Endothelial cell of umbilical vein (primary cell): ENCODE measurements at regions not wholly inside any gene's neighbourhood (a gene's known extent, or its start where the extent isn't known, plus 50 kb on each side); places are given as distances from the start of the nearest gene placed in this dataset.

Experiments used
- BruUV-seq: library from RNA; stranded (reverse); fragments of 400-500 nt; replicated peaks from 2 replicates; lab custom pipeline; 2021; lab: Mats Ljungman, UMichigan
- CTCF ChIA-PET: fragments of 300-600, 350-600 bp; sonication (Branson Sonifier 250); formaldehyde crosslinking; loops from one replicate; lab custom pipeline; 2021; ENCODE audit warnings: antibody characterized with exemption, inconsistent platforms; lab: Charles Lee
- POLR2A ChIA-PET: fragments of 300-600, 350-600 bp; sonication (Branson Sonifier 250); formaldehyde crosslinking; loops from one replicate; lab custom pipeline; 2021; ENCODE audit warnings: antibody characterized with exemption, inconsistent platforms; lab: Charles Lee
- DNase-seq: peaks from one replicate; pipeline ENCODE4 v3.0.0-alpha.2; 2011; ENCODE audit warnings: low read depth, low spot score
- FAIRE-seq: peaks from 2 replicates; lab custom pipeline; 2011; peaks lifted over from hg19 to GRCh38; lab: Jason Lieb, UNC
- H2AFZ ChIP-seq: 2 replicates; pipeline ENCODE4 v1.6.0; 2012; ENCODE audit warnings: low read depth, low read length, control low read depth, inconsistent platforms
- H3K27ac ChIP-seq: 2 replicates; pipeline ENCODE4 v1.5.1; 2011; ENCODE audit warnings: low read depth, mild to moderate bottlenecking, control low read depth, low read length, moderate library complexity; ENCODE audit not compliant: insufficient read depth
- H3K27me3 ChIP-seq, 2 experiments: 2 replicates each; pipeline versions ENCODE4 v1.6.0 to v1.6.1; 2011; ENCODE audit warnings: low read length in 2 of 2, mixed read lengths in 1 of 2; ENCODE audit not compliant: control insufficient read depth in 2 of 2, insufficient read depth in 2 of 2
- H3K36me3 ChIP-seq, 2 experiments: 2 replicates in 1 of 2; 3 replicates in 1 of 2; pipeline ENCODE4 v1.5.1; 2011; ENCODE audit warnings: low read length in 2 of 2, mild to moderate bottlenecking in 1 of 2, moderate library complexity in 1 of 2; ENCODE audit not compliant: control insufficient read depth in 2 of 2, insufficient read depth in 2 of 2; ENCODE audit errors: extremely low read depth in 1 of 2
- H3K4me1 ChIP-seq: 3 replicates; pipeline ENCODE4 v1.5.1; 2011; ENCODE audit warnings: mild to moderate bottlenecking, low read length; ENCODE audit not compliant: control insufficient read depth, insufficient read depth; ENCODE audit errors: extremely low read depth
- H3K4me2 ChIP-seq: 2 replicates; pipeline ENCODE4 v1.6.1; 2011; ENCODE audit warnings: low read length, control low read depth, mixed read lengths; ENCODE audit not compliant: insufficient read depth
- H3K4me3 ChIP-seq, 3 experiments: fragments of 200-600 bp in 1 of 3; sonication (generic), shearing (Covaris generic) in 1 of 3; replicated peaks in 1 of 3; 2 replicates each; pipeline ENCODE4 v1.5.1; 2011 to 2016; ENCODE audit warnings: control low read depth in 3 of 3, low read length in 3 of 3, mild to moderate bottlenecking in 2 of 3, inconsistent platforms in 1 of 3, low read depth in 1 of 3, moderate library complexity in 1 of 3; ENCODE audit not compliant: insufficient read depth in 1 of 3
- H3K79me2 ChIP-seq: 2 replicates; pipeline ENCODE4 v1.6.0; 2012; ENCODE audit warnings: low read length, inconsistent platforms; ENCODE audit not compliant: control insufficient read depth, insufficient read depth
- H3K9ac ChIP-seq: replicated peaks from 2 replicates; pipeline ENCODE3; 2011; ENCODE audit warnings: low read length, control low read depth; ENCODE audit not compliant: insufficient read depth; ENCODE audit errors: extremely low read depth
- H3K9me1 ChIP-seq: replicated peaks from 3 replicates; pipeline ENCODE4 v1.6.0; 2011; ENCODE audit warnings: mild to moderate bottlenecking, low read length; ENCODE audit not compliant: control insufficient read depth, insufficient read depth; ENCODE audit errors: extremely low read depth
- H3K9me3 ChIP-seq: replicated peaks from 2 replicates; pipeline ENCODE4 v1.5.1; 2012; ENCODE audit warnings: low read length, inconsistent platforms; ENCODE audit not compliant: control insufficient read depth, insufficient read depth
- H4K20me1 ChIP-seq: replicated peaks from 2 replicates; pipeline ENCODE3; 2011; ENCODE audit warnings: mild to moderate bottlenecking, low read length; ENCODE audit not compliant: control insufficient read depth, insufficient read depth; ENCODE audit errors: extremely low read depth
- CTCF ChIP-seq, 2 donors: IDR thresholded peaks; 1 replicate in 1 of 2; 2 replicates in 1 of 2; pipeline ENCODE4 v1.5.1; 2011; ENCODE audit warnings: low read length in 2 of 2, mild to moderate bottlenecking in 2 of 2, moderate library complexity in 2 of 2, control low read depth in 1 of 2, inconsistent platforms in 1 of 2, low read depth in 1 of 2; ENCODE audit not compliant: insufficient read depth in 1 of 2; ENCODE audit errors: extremely low read depth in 1 of 2
- FOS ChIP-seq: IDR thresholded peaks from 2 replicates; pipeline ENCODE4 v1.6.1; 2011; ENCODE audit warnings: mild to moderate bottlenecking, low read length, moderate library complexity, borderline replicate concordance; ENCODE audit not compliant: insufficient read depth
- GATA2 ChIP-seq: IDR thresholded peaks from 2 replicates; pipeline ENCODE4 v1.7.0; 2011; ENCODE audit warnings: low read depth, mild to moderate bottlenecking, moderate library complexity, mixed read lengths, low read length; ENCODE audit not compliant: insufficient read length, insufficient read depth
- JUN ChIP-seq: IDR thresholded peaks from 2 replicates; pipeline ENCODE4 v1.6.1; 2011; ENCODE audit warnings: borderline replicate concordance, low read depth; ENCODE audit not compliant: insufficient read length, insufficient read depth
- MYC ChIP-seq: IDR thresholded peaks from one replicate; pipeline ENCODE4 v1.6.1; 2011; ENCODE audit warnings: mild to moderate bottlenecking, low read depth, low read length
- POLR2A ChIP-seq: IDR thresholded peaks from 2 replicates; pipeline ENCODE4 v1.6.1; 2012; ENCODE audit warnings: low read depth, mild to moderate bottlenecking, control low read depth, low read length
- POLR2AphosphoS5 ChIP-seq: IDR thresholded peaks from 2 replicates; pipeline ENCODE4 v1.6.1; 2012; ENCODE audit warnings: low read depth, mild to moderate bottlenecking, control low read depth, low read length, moderate library complexity; ENCODE audit not compliant: insufficient read depth
- dilution Hi-C: fragments of 300-500 bp; cut with MboI; formaldehyde crosslinking; loops from one replicate; pipeline ENCODE4 v1.15.0; 2019; ENCODE audit warnings: low sequenced_read_pairs; ENCODE audit not compliant: extremely low pct_ligation_motif_present
- intact Hi-C: fragments of 100-400 bp; cut with micrococcal nuclease; formaldehyde crosslinking; loops from one replicate; pipeline ENCODE4 v1.10.0; 2022
- TF ChIP-seq, protein P1 (sequence below): IDR thresholded peaks from 2 replicates; pipeline ENCODE4 v1.6.1; 2011; ENCODE audit not compliant: insufficient read depth, insufficient read length

- FAIRE-seq = peak; percentile 35
- Histone ChIP-seq H3K9me1 (no peaks in the 10 kb centered on the region), H3K4me2 (peak overlapping the region; percentile 93), H3K4me3 (peak overlapping the region; percentile 37 to 93 (median 86)), H3K27me3 (no peaks in the 10 kb centered on the region), H3K9me3 (no peaks in the 10 kb centered on the region), H3K9ac (peak overlapping the region; percentile 96), H3K4me1 (peaks cover 23% of the 10 kb centered on the region), H2AFZ (no peak overlapping the region), H3K27ac (peak overlapping the region; percentile 96), H4K20me1 (no peaks in the 10 kb centered on the region), H3K36me3 (no peaks in the 10 kb centered on the region), H3K79me2 (no peaks in the 10 kb centered on the region)
- ChIA-PET CTCF (interaction anchor here (0.5 to 4.4 kb wide), 4 partner anchors 11 to 179 kb away, joined by 3 to 30 read pairs (median 5); a partner anchor contains a TSS), POLR2A (interaction anchor here (0.6 to 6.5 kb wide), 17 partner anchors 9 to 1685 kb away, joined by 3 to 114 read pairs (median 4); partner anchors contain the start of gene HFE)
- peak; percentile 91 for DNase-seq
- dilution Hi-C loops (no loop called here), intact Hi-C loops (loop anchor here (2.0 kb wide), 1 partner anchor 928 kb away; a partner anchor contains a TSS)
- BruUV-seq = no TSS peak
- no peak for TF ChIP-seq CTCF (IDR thresholded peaks at IDR 0.05; ENCODE audit: extremely low read depth in 1 of 2, insufficient read depth in 1 of 2, low read depth in 1 of 2, low read length in 2 of 2)
- TF ChIP-seq POLR2A = no peak
- no peak for TF ChIP-seq MYC
- no peak for TF ChIP-seq JUN
- TF ChIP-seq POLR2AphosphoS5 = peak; percentile 23
- no peak for TF ChIP-seq FOS
- TF ChIP-seq GATA2 = no peak
- TF ChIP-seq, protein P1, sequence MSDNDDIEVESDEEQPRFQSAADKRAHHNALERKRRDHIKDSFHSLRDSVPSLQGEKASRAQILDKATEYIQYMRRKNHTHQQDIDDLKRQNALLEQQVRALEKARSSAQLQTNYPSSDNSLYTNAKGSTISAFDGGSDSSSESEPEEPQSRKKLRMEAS = no peak
Measured at GRCh38 chr6:26205161-26205624, 118.0 kb downstream of the HFE start.
